ENCODE measurements at regions not wholly inside any gene's neighbourhood (a gene's known extent, or its start where the extent isn't known, plus 50 kb on each side); places are given as distances from the start of the nearest gene placed in this dataset.

DNA sequence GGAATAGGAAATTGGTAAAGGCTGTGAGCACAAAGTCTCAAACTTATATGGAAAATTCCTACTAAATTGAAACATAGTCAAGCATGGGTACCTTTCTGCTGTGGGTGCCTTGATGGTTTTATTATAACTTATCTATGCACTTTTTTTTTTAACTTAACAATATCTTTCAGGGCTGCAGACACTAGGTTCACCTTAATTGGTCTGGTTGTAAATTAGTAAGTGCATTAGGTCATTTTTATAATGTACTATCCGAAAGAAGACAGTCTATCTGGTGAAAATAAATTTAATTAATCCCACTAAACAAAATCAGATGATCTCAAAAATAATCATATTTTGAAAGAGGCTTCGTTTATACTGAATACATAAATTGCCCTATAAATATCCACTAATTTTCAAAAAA is 446.8 kb upstream of the DCN start:
- no peak for DNase-seq (ENCODE audit: low spot score)

DNA sequence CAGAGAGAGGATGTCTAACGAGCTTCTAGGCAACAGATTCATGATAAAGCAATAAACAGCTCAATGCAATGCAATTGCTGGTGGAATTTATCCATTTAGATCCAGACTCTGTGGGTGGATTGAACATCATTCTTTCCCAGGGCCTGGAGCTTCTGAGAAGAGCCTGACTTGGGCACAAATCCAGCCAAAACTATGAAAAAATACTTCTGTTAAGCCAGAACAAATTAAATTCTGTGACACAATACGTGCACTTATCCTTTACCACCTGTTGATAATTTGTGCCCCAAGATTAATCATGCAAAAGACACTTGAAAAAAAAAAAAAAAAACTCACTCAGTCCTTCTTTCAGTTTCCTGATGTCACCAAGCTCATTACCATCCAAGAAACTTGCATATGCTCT is 446.0 kb upstream of the DCN start:
- DNase-seq (ENCODE audit: low spot score), result no peak

- no peak for DNase-seq (ENCODE audit: low spot score)
Observed at GRCh38 chr12:91627225-91627624, 444.6 kb upstream of the DCN start.

GRCh38 chr12:91622981-91623380 is 440.4 kb upstream of the DCN start:
- no peak for DNase-seq (ENCODE audit: low spot score)

DNA sequence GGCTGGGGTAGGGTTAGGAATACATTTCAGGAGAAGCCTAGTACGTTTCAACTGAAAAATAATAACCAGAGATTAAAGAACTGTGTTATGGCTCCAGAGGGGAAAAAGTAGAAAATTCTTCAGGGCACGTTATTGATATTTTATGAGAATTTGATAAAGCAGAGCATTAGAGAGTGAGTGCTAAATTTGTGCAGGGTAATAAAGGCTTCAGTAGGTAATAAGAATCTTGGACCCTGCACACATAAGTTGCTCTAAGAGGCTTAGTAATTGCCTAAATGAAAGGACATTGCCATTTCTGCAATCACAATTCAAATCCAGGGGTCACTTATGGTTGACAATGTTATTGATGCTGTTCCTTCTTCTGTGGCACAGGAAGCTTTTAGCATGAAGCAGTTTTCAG is 439.4 kb upstream of the DCN start:
- DNase-seq (ENCODE audit: low spot score), result no peak

GRCh38 chr12:91620992-91621391 is 438.4 kb upstream of the DCN start:
- DNase-seq (ENCODE audit: low spot score), result no peak

DNA sequence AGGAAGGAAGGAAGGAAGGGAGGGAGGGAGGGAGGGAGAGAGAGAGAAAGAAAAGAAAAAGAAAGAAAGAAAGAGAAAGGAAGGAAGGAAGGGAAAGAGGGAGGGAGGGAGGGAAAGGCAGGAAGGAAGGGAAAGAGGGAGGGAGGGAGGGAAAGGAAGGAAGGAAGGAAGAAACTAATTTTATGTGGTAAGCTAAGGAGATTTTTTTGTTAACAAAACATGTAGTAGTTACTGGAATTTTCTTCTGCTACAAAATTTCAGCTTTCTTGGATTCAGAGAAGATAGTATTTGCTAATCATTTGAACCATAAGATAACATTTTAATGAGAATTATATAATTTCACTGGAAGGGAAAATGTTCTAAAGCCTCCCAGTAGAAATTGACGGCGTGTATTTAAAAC is 437.8 kb upstream of the DCN start:
- no peak for DNase-seq (ENCODE audit: low spot score)

DNA sequence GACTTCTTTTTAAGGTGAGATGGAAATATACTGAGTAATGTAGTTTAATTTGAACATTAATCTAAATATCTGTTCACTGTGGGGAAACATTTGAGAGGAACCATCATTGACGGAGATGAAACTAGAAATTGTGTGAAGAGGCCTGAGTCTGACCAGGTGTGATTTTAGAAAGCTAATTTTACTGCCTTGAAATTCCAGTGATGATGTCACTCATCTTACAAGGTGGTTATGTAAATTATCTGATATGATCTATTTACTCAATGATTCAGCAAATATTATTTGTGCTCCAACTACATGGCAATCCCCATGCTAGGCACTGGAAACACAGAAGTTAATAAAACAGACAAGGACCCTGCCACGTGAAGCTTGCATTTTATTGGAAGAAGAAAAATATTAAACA is 435.7 kb upstream of the DCN start:
- DNase-seq (ENCODE audit: low spot score), result no peak

DNA sequence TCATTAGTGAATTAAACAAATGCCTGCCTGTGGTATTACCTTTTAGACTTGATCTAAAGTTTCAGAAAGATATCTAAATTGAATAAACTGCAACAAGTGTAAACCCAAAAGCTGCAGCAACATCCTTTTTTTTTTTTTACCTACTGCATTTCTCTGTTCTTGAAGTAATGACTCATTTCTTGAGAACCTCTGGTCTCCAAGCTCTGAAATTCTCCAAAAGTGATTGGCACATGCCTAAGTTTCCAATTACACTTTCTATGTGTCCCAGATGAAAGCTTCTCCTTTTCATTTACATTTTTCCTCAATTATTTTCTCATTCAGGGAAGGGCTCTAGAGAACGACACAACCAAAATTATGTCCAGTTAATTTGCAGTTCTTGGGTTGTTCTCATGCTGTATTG is 435.2 kb upstream of the DCN start:
- DNase-seq (ENCODE audit: low spot score), result no peak

- no peak for DNase-seq (ENCODE audit: low spot score)
Observed at GRCh38 chr12:91616416-91616815, 433.8 kb upstream of the DCN start.

- no peak for DNase-seq (ENCODE audit: low spot score)
Observed at GRCh38 chr12:91613223-91613779, 430.7 kb upstream of the DCN start.

GRCh38 chr12:91610561-91610960 is 427.9 kb upstream of the DCN start:
- no peak for DNase-seq (ENCODE audit: low spot score)

DNA sequence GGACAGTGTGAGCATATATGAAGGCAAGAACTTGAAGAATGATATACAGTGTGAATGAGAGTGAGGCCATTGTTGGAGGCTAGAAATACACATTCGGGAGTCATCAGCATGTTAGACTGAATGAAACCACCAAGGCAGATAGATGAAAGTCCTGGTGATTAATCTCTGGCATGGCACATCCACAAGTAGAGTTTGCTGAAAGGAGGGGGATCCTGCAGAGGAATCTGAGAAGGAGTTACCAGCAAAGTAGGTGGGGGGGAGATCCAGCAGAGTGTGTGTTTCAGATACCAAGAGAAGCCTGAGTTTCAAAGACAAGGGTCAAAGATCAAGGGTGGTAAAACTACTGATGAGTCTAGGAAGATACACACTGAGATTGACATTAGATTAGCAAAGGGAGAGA is 426.7 kb upstream of the DCN start:
- DNase-seq (ENCODE audit: low spot score), result no peak

DNA sequence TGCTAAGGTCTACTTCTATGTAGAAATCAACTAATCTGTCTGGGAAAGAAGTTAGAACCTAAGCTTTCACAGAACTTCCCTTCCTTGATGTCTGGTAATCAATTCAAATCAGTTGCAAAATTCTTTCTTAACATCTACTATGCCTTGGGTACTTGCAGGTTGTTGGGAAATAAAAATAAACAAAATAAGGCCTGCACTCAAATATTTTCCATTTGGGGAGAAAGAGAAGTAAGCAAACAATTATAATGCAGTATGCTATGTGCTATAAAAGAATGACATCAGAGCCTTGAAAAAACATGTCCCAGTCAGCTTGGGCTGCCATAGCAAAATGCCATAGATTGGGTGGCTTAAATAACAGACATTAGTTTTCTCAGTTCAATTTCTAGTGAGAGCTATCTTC is 425.9 kb upstream of the DCN start:
- DNase-seq (ENCODE audit: low spot score), result no peak

- no peak for DNase-seq (ENCODE audit: low spot score)
Observed at GRCh38 chr12:91606662-91607377, 424.2 kb upstream of the DCN start.

- no peak for DNase-seq (ENCODE audit: low spot score)
Observed at GRCh38 chr12:91604897-91605296, 422.3 kb upstream of the DCN start.

- DNase-seq (ENCODE audit: low spot score), result no peak
Observed at GRCh38 chr12:91603060-91603459, 420.4 kb upstream of the DCN start.

GRCh38 chr12:91601054-91601453 is 418.4 kb upstream of the DCN start:
- DNase-seq (ENCODE audit: low spot score), result no peak

DNA sequence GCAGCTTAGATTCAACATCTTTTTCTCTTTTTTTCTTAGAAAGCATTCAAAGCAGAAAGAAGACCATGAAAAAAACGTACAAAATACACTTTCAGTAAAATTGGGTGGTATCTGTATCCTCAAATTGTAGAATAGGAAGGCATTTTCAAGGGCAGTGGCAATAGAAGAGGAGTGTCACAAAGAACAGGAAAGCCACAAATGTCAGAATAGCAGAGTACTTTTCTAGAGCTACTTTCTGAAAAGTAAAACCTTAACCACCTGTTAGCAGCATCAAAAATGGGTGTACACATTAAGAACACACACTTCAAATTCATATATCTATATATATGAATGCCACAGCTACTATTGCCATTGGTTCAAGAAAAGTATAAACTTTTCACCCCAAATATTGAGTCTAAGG is 412.1 kb upstream of the DCN start:
- no peak for DNase-seq (ENCODE audit: low spot score)

- DNase-seq (ENCODE audit: low spot score), result no peak
Observed at GRCh38 chr12:91591639-91591987, 409.0 kb upstream of the DCN start.

DNA sequence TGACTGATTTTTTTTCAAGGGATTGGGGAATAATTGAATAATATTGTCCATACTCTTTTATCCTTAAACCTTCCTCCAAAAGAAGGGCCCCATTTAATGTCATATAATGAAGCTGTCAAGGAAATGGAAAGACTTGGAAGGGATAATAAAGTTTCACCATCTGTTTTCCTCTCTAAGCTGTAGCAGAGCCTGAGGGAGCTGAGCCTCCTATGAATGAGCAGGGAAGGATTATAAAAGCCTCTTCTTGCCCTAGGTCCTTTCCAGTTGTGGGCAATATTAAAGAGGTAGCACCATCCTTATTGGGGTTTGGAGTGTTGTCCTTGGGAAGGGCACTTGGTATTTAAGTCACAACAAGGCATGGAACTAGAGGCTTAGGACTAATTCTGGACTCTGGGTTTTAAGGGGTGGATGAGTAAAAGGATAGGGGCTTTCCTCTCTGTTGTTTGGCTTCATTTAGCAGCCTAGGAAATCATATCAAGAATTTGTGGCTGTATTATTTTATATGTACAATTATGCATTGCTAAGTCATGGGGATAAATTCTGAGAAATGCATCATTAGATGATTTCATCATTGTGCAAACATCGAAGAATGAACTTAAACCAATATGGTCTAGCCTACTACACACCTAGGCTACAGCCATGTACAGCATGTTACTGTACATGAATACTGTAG is 408.5 kb upstream of the DCN start:
- no peak for DNase-seq (ENCODE audit: low spot score)

DNA sequence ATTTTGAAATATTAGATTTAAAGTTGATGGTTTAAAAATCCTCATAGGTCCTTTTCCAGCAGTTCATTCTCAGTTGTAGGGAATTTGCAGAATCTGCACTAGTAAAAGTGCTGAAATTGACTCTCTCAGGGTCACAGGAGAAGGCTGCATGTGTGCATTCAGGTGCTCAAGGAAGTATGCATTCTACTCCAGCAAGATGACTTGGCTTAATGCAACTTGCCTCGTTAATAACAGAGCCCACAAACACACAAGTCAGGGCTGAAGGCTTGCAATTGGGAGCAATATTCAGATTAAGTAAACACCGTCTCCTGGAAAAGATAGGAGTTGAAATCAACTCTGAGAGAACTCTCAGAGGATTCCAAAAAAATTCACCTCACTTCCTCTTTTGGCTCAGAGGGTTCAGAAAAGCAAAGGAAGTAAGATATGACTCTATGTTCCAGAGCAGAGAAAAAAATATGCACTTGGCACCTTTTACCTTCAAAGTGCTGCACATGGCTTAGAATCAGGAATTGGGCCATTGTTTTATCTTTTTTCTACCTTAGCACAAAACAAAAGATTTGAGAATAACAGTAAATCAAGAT is 406.3 kb upstream of the DCN start:
- DNase-seq (ENCODE audit: low spot score), result no peak

GRCh38 chr12:91586015-91586414 is 403.4 kb upstream of the DCN start:
- no peak for DNase-seq (ENCODE audit: low spot score)
